H1 (cell line): ENCODE measurements at regions not wholly inside any gene's neighbourhood (a gene's known extent, or its start where the extent isn't known, plus 50 kb on each side); places are given as distances from the start of the nearest gene placed in this dataset.

Experiments
- CTCF ChIA-PET: fragments of 300-600 bp; sonication (Branson Sonifier 250); formaldehyde crosslinking; loops from one replicate; lab custom pipeline; 2021; ENCODE audit not compliant: partially characterized antibody; lab: Charles Lee
- POLR2A ChIA-PET: fragments of 300-600 bp; sonication (Branson Sonifier 250); formaldehyde crosslinking; loops from one replicate; lab custom pipeline; 2021; ENCODE audit warnings: inconsistent platforms; ENCODE audit not compliant: partially characterized antibody; lab: Charles Lee
- DNase-seq, 2 experiments: peaks; one replicate each; pipeline versions ENCODE4 v3.0.0 to v3.0.0-alpha.2; 2010 to 2022; ENCODE audit warnings: low spot score in 2 of 2, low read depth in 1 of 2, mixed read lengths in 1 of 2
- FAIRE-seq: peaks from 2 replicates; lab custom pipeline; 2011; peaks lifted over from hg19 to GRCh38; lab: Jason Lieb, UNC
- H2AFZ ChIP-seq: 2 replicates; pipeline ENCODE4 v1.8.1; 2012; ENCODE audit warnings: low read length, inconsistent platforms
- H2AK5ac ChIP-seq: 2 replicates; pipeline ENCODE4 v1.6.1; 2013; ENCODE audit warnings: low read depth, low read length
- H2BK120ac ChIP-seq: replicated peaks from 2 replicates; pipeline ENCODE3; 2013; ENCODE audit warnings: low read depth, low read length, inconsistent platforms
- H2BK12ac ChIP-seq: 2 replicates; pipeline ENCODE4 v1.6.1; 2013; ENCODE audit warnings: low read depth, low read length
- H2BK15ac ChIP-seq: 2 replicates; pipeline ENCODE4 v1.6.1; 2013; ENCODE audit warnings: low read length
- H2BK20ac ChIP-seq: 2 replicates; pipeline ENCODE4 v1.6.1; 2013; ENCODE audit warnings: low read length
- H2BK5ac ChIP-seq: 2 replicates; pipeline ENCODE4 v1.6.1; 2013; ENCODE audit warnings: low read depth, low read length
- H3K14ac ChIP-seq: 2 replicates; pipeline ENCODE4 v1.6.1; 2013; ENCODE audit warnings: inconsistent platforms; ENCODE audit not compliant: insufficient read length
- H3K18ac ChIP-seq: 2 replicates; pipeline ENCODE4 v1.6.1; 2013; ENCODE audit warnings: low read length; ENCODE audit errors: extremely low read depth
- H3K23ac ChIP-seq: 2 replicates; pipeline ENCODE4 v1.6.1; 2013; ENCODE audit warnings: inconsistent platforms; ENCODE audit not compliant: insufficient read length
- H3K23me2 ChIP-seq: 2 replicates; pipeline ENCODE4 v1.6.1; 2013; ENCODE audit warnings: low read depth, low read length
- H3K27ac ChIP-seq: 2 replicates; pipeline ENCODE4 v1.6.1; 2011; ENCODE audit warnings: low read depth, low read length, inconsistent platforms
- H3K27me3 ChIP-seq, 4 experiments: replicated peaks in 1 of 4; 1 replicate in 1 of 4; 2 replicates in 3 of 4; pipeline versions ENCODE4 v1.6.1 to v1.8.1; 2011 to 2013; ENCODE audit warnings: low read length in 3 of 4, mild to moderate bottlenecking in 3 of 4, inconsistent platforms in 2 of 4, mixed read lengths in 2 of 4, moderate library complexity in 1 of 4; ENCODE audit not compliant: control insufficient read depth in 3 of 4, insufficient read depth in 3 of 4; ENCODE audit errors: extremely low read depth in 1 of 4
- H3K36me3 ChIP-seq, 4 experiments: 2 replicates each; pipeline versions ENCODE4 v1.6.1 to v1.8.1; 2011 to 2013; ENCODE audit warnings: mild to moderate bottlenecking in 4 of 4, low read length in 3 of 4, moderate library complexity in 2 of 4, control low read depth in 1 of 4, inconsistent platforms in 1 of 4; ENCODE audit not compliant: insufficient read depth in 4 of 4, control insufficient read depth in 2 of 4
- H3K4ac ChIP-seq: replicated peaks from 2 replicates; pipeline ENCODE3; 2013; ENCODE audit warnings: low read length, low read depth, mixed read lengths, inconsistent platforms; ENCODE audit not compliant: insufficient read length
- H3K4me1 ChIP-seq, 4 experiments: replicated peaks in 1 of 4; 1 replicate in 1 of 4; 2 replicates in 3 of 4; pipeline versions ENCODE4 v1.6.1 to v1.8.1; 2011 to 2013; ENCODE audit warnings: low read length in 3 of 4, inconsistent platforms in 2 of 4, mixed read lengths in 1 of 4; ENCODE audit not compliant: insufficient read depth in 4 of 4, control insufficient read depth in 3 of 4
- H3K4me2 ChIP-seq, 2 experiments: 2 replicates each; pipeline versions ENCODE4 v1.6.1 to v1.8.1; 2011 to 2013; ENCODE audit warnings: low read depth in 2 of 2, low read length in 2 of 2, control low read depth in 1 of 2, inconsistent platforms in 1 of 2, mild to moderate bottlenecking in 1 of 2; ENCODE audit not compliant: insufficient read depth in 1 of 2
- H3K4me3 ChIP-seq, 4 experiments: fragments of 200-600, 300-600 bp in 1 of 4; sonication (generic), shearing (Covaris generic), sonication (Bioruptor Twin) in 1 of 4; 2 replicates each; pipeline versions ENCODE4 v1.5.1 to v1.8.1; 2011 to 2016; ENCODE audit warnings: low read length in 4 of 4, low read depth in 3 of 4, control low read depth in 2 of 4, inconsistent platforms in 2 of 4, mild to moderate bottlenecking in 2 of 4, mixed read lengths in 1 of 4, moderate library complexity in 1 of 4; ENCODE audit not compliant: insufficient read depth in 2 of 4; ENCODE audit errors: extremely low read depth in 1 of 4
- H3K56ac ChIP-seq: replicated peaks from 2 replicates; pipeline ENCODE3; 2013; ENCODE audit warnings: low read depth, mild to moderate bottlenecking, mixed read lengths, low read length, inconsistent platforms; ENCODE audit not compliant: insufficient read length
- H3K79me1 ChIP-seq: 2 replicates; pipeline ENCODE4 v1.6.1; 2013; ENCODE audit warnings: low read depth, low read length, control low read depth
- H3K79me2 ChIP-seq, 2 experiments: 2 replicates each; pipeline versions ENCODE4 v1.6.1 to v1.8.1; 2012 to 2013; ENCODE audit warnings: low read length in 2 of 2, mild to moderate bottlenecking in 2 of 2, inconsistent platforms in 1 of 2; ENCODE audit not compliant: insufficient read depth in 2 of 2, control insufficient read depth in 1 of 2
- H3K9ac ChIP-seq, 4 experiments: replicated peaks in 1 of 4; 1 replicate in 1 of 4; 2 replicates in 3 of 4; pipeline versions ENCODE4 v1.6.1 to v1.8.1; 2011 to 2013; ENCODE audit warnings: low read depth in 3 of 4, low read length in 3 of 4, control low read depth in 2 of 4, mild to moderate bottlenecking in 2 of 4, moderate library complexity in 2 of 4, inconsistent platforms in 1 of 4; ENCODE audit errors: extremely low read depth in 1 of 4
- H3K9me3 ChIP-seq, 2 experiments: 2 replicates each; pipeline versions ENCODE4 v1.6.1 to v1.8.1; 2012 to 2013; ENCODE audit warnings: mild to moderate bottlenecking in 2 of 2, moderate library complexity in 2 of 2, control low read depth in 1 of 2, inconsistent platforms in 1 of 2, low read depth in 1 of 2, low read length in 1 of 2, mixed read lengths in 1 of 2; ENCODE audit not compliant: insufficient read depth in 2 of 2
- H4K20me1 ChIP-seq, 2 experiments: replicated peaks in 1 of 2; 2 replicates each; pipeline versions ENCODE3 to v1.8.1; 2011 to 2013; ENCODE audit warnings: inconsistent platforms in 2 of 2, low read length in 2 of 2, mild to moderate bottlenecking in 1 of 2; ENCODE audit not compliant: insufficient read depth in 2 of 2, control insufficient read depth in 1 of 2
- H4K5ac ChIP-seq: 2 replicates; pipeline ENCODE4 v1.6.1; 2013; ENCODE audit warnings: low read length, low read depth, mixed read lengths, inconsistent platforms; ENCODE audit not compliant: insufficient read length
- H4K8ac ChIP-seq: 2 replicates; pipeline ENCODE4 v1.8.0; 2013; ENCODE audit warnings: mild to moderate bottlenecking, moderate library complexity, low read length, inconsistent platforms; ENCODE audit not compliant: insufficient read depth; ENCODE audit errors: extremely low read depth
- H4K91ac ChIP-seq: replicated peaks from 2 replicates; pipeline ENCODE3; 2013; ENCODE audit warnings: low read length, mixed read lengths, inconsistent platforms; ENCODE audit not compliant: insufficient read length
- NANOG ChIP-seq: IDR thresholded peaks from 2 replicates; pipeline ENCODE4 v1.6.1; 2011; ENCODE audit warnings: low read length, low read depth, mild to moderate bottlenecking, inconsistent platforms; ENCODE audit not compliant: insufficient read depth, poor library complexity, severe bottlenecking
- NRF1 ChIP-seq: IDR thresholded peaks from 2 replicates; pipeline ENCODE4 v1.6.1; 2011; ENCODE audit warnings: mild to moderate bottlenecking, low read depth, low read length, improper control_type of control experiment
- POLR2A ChIP-seq, 2 experiments: IDR thresholded peaks; 1 replicate in 1 of 2; 2 replicates in 1 of 2; pipeline ENCODE4 v1.6.1; 2011; ENCODE audit warnings: low read depth in 2 of 2, low read length in 2 of 2, mild to moderate bottlenecking in 2 of 2; ENCODE audit errors: control extremely low read depth in 1 of 2
- WGBS, 2 experiments: shearing (Covaris generic) in 1 of 2; methylation state at CpG; one replicate each; pipeline versions ENCODE4 v1.1.6 to v1.1.7; 2013 to 2015; ENCODE audit warnings: low lambda C conversion rate in 2 of 2, mixed read lengths in 2 of 2, inconsistent platforms in 1 of 2, low coverage in 1 of 2, missing lambda C conversion rate in 1 of 2; ENCODE audit not compliant: insufficient replicate concordance in 2 of 2, insufficient coverage in 1 of 2, insufficient read length in 1 of 2; ENCODE audit errors: extremely low coverage in 1 of 2, missing lambda C conversion rate in 1 of 2; 5-methylcytosine and 5-hydroxymethylcytosine counted together

GRCh38 chr5:68457285-68457684, 241.7 kb downstream of the PIK3R1 start:
- Histone ChIP-seq H2AFZ (no peak overlapping the region), H2AK5ac (no peak overlapping the region), H4K8ac (no peak overlapping the region), H3K79me1 (no peaks in the 10 kb centered on the region), H3K23ac (no peak overlapping the region), H3K9me3 (no peaks in the 10 kb centered on the region; a peak in 2 of 4 replicates), H3K23me2 (no peaks in the 10 kb centered on the region), H4K91ac (no peak overlapping the region), H2BK20ac (no peak overlapping the region), H2BK15ac (no peak overlapping the region), H3K18ac (no peak overlapping the region), H2BK12ac (no peak overlapping the region), H3K4me2 (no peak overlapping the region), H3K79me2 (no peaks in the 10 kb centered on the region), H4K5ac (no peak overlapping the region), H3K4me3 (no peak overlapping the region), H3K14ac (no peak overlapping the region), H3K27ac (no peak overlapping the region), H2BK120ac (no peak overlapping the region), H4K20me1 (no peaks in the 10 kb centered on the region), H3K9ac (no peak overlapping the region), H3K4me1 (peaks cover 0 to 6% (median 3%) of the 10 kb centered on the region in 4 experiments; a peak in 2 of 7 replicates), H3K56ac (no peak overlapping the region), H3K27me3 (no peaks in the 10 kb centered on the region), H2BK5ac (no peak overlapping the region), H3K4ac (no peak overlapping the region), H3K36me3 (no peaks in the 10 kb centered on the region)
- CTCF ChIA-PET: no interaction called here
- POLR2A ChIA-PET: no interaction called here
- no peak for FAIRE-seq
- 92% methylated on average over 8 of the region's 8 CpGs; no CpG with 5 or more reads in 1 of the 2 experiments for WGBS, 2 experiments
- no peak for DNase-seq
- TF ChIP-seq POLR2A (IDR thresholded peaks at IDR 0.05; ENCODE audit: control extremely low read depth in 1 of 2, low read depth in 2 of 2, low read length in 2 of 2) (no peak), NANOG (no peak), NRF1 (no peak)
